ENCODE measurements at regions not wholly inside any gene's neighbourhood (a gene's known extent, or its start where the extent isn't known, plus 50 kb on each side); places are given as distances from the start of the nearest gene placed in this dataset.
A peak's percentile ranks its signal among the peaks of the same experiment; 100 is the strongest.

DNA sequence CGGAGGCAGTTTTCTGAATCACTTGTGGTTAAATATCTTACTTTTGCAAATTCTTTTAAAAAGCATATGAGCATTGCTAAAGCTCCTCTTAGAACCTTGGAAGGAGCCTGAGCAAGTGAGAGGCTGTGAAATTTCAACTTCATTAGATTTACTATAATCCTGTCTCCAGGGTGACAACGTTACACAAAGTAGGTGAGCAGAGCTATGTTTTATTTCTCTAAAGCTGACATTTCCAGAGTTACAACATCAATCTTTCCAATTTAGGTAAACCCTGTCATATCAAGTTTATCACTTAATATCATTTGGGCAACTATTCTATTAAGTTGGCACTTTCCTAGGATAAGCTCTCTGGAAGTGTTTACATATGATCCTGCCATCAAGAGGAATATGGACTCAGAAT, 544.9 kb upstream of the CBLB start:
- Histone ChIP-seq H2AFZ (ENCODE audit: low read length) (no peak overlapping the region), H3K79me2 (ENCODE audit: insufficient read depth, low read length) (no peaks in the 10 kb centered on the region), H3K4me1 (ENCODE audit: insufficient read depth, low read length, poor library complexity, severe bottlenecking) (no peaks in the 10 kb centered on the region), H3K9me3 (ENCODE audit: insufficient read depth, low read depth, low read length) (no peaks in the 10 kb centered on the region), H3K4me3 (ENCODE audit: low read length, poor library complexity, severe bottlenecking) (no peak overlapping the region), H3K4me2 (ENCODE audit: low read depth, low read length, poor library complexity, severe bottlenecking) (no peak overlapping the region), H3K36me3 (ENCODE audit: insufficient read depth, low read length) (no peaks in the 10 kb centered on the region), H4K20me1 (ENCODE audit: insufficient read depth, low read length, poor library complexity, severe bottlenecking) (no peaks in the 10 kb centered on the region), H3K27me3 (ENCODE audit: insufficient read depth, low read length, poor library complexity, severe bottlenecking) (no peaks in the 10 kb centered on the region), H3F3A (ENCODE audit: low read depth) (no peaks in the 10 kb centered on the region), H3K9me2 (replicated peaks; ENCODE audit: low read depth, low read length) (no peaks in the 10 kb centered on the region), H3K9ac (ENCODE audit: low read depth, low read length, poor library complexity, severe bottlenecking) (no peak overlapping the region)
- TF ChIP-seq EZH2phosphoT487 (IDR thresholded peaks at IDR 0.05; ENCODE audit: borderline replicate concordance) = no peak
- TF ChIP-seq, protein P1, sequence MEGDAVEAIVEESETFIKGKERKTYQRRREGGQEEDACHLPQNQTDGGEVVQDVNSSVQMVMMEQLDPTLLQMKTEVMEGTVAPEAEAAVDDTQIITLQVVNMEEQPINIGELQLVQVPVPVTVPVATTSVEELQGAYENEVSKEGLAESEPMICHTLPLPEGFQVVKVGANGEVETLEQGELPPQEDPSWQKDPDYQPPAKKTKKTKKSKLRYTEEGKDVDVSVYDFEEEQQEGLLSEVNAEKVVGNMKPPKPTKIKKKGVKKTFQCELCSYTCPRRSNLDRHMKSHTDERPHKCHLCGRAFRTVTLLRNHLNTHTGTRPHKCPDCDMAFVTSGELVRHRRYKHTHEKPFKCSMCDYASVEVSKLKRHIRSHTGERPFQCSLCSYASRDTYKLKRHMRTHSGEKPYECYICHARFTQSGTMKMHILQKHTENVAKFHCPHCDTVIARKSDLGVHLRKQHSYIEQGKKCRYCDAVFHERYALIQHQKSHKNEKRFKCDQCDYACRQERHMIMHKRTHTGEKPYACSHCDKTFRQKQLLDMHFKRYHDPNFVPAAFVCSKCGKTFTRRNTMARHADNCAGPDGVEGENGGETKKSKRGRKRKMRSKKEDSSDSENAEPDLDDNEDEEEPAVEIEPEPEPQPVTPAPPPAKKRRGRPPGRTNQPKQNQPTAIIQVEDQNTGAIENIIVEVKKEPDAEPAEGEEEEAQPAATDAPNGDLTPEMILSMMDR (conservative IDR thresholded peaks at IDR 0.05; ENCODE audit: low read length) = no peak

DNA sequence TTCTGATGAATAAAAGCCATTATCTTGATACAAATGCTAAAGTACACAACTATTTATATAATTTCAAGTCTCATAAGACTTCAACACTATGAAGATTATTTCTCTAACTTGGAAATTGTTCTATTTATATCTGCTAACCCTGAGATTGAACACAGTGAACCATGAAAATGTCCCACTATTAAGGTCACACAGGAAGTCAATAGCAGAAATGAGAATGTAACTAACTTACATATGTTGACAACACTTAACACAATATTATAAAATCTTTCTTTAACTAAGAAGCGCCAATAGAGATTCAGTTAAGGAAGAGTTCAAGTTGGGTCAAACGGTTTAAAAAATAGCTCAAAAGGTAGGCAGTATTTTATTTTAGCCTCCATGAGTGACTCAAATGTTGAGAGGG, 551.8 kb upstream of the CBLB start:
- Histone ChIP-seq H3F3A (ENCODE audit: low read depth) (no peaks in the 10 kb centered on the region), H3K9me3 (ENCODE audit: insufficient read depth, low read depth, low read length) (no peaks in the 10 kb centered on the region), H3K4me1 (ENCODE audit: insufficient read depth, low read length, poor library complexity, severe bottlenecking) (no peaks in the 10 kb centered on the region), H2AFZ (ENCODE audit: low read length) (no peak overlapping the region), H3K9ac (ENCODE audit: low read depth, low read length, poor library complexity, severe bottlenecking) (no peak overlapping the region), H3K27me3 (ENCODE audit: insufficient read depth, low read length, poor library complexity, severe bottlenecking) (no peaks in the 10 kb centered on the region), H3K36me3 (ENCODE audit: insufficient read depth, low read length) (no peaks in the 10 kb centered on the region), H3K4me2 (ENCODE audit: low read depth, low read length, poor library complexity, severe bottlenecking) (no peak overlapping the region), H4K20me1 (ENCODE audit: insufficient read depth, low read length, poor library complexity, severe bottlenecking) (no peaks in the 10 kb centered on the region), H3K9me2 (replicated peaks; ENCODE audit: low read depth, low read length) (no peaks in the 10 kb centered on the region), H3K79me2 (ENCODE audit: insufficient read depth, low read length) (no peaks in the 10 kb centered on the region), H3K4me3 (ENCODE audit: low read length, poor library complexity, severe bottlenecking) (no peak overlapping the region)
- TF ChIP-seq, protein P1 (conservative IDR thresholded peaks at IDR 0.05; ENCODE audit: low read length) = no peak
- no peak for TF ChIP-seq EZH2phosphoT487 (IDR thresholded peaks at IDR 0.05; ENCODE audit: borderline replicate concordance)

DNA sequence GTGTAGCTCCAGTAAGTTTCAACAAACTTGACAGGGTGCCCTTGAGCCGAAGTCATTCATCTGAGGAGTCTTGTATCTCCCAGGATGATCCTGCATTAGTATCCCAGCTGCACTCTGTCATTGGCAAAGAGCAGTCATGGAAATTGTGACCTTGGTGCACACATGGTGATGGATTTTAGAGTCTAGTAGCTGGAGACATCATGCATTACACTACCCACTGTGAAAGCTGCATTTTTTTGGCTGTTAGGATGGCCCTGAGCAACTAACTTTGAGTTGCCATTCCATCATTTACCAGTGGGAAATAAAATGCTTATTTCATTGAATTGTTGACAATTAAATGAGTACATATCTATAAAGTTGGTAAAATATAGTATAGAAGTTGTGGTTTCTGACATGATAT, 552.6 kb upstream of the CBLB start:
- Histone ChIP-seq H3K4me3 (ENCODE audit: low read length, poor library complexity, severe bottlenecking) (no peak overlapping the region), H3K4me2 (ENCODE audit: low read depth, low read length, poor library complexity, severe bottlenecking) (no peak overlapping the region), H3K9ac (ENCODE audit: low read depth, low read length, poor library complexity, severe bottlenecking) (no peak overlapping the region), H3F3A (ENCODE audit: low read depth) (no peaks in the 10 kb centered on the region), H3K4me1 (ENCODE audit: insufficient read depth, low read length, poor library complexity, severe bottlenecking) (no peaks in the 10 kb centered on the region), H2AFZ (ENCODE audit: low read length) (peak overlapping the region; percentile 29; the same call in 1 of the 2 replicates), H3K9me3 (ENCODE audit: insufficient read depth, low read depth, low read length) (no peaks in the 10 kb centered on the region), H4K20me1 (ENCODE audit: insufficient read depth, low read length, poor library complexity, severe bottlenecking) (no peaks in the 10 kb centered on the region), H3K27me3 (ENCODE audit: insufficient read depth, low read length, poor library complexity, severe bottlenecking) (no peaks in the 10 kb centered on the region), H3K36me3 (ENCODE audit: insufficient read depth, low read length) (no peaks in the 10 kb centered on the region), H3K9me2 (replicated peaks; ENCODE audit: low read depth, low read length) (no peaks in the 10 kb centered on the region), H3K79me2 (ENCODE audit: insufficient read depth, low read length) (no peaks in the 10 kb centered on the region)
- no peak for TF ChIP-seq EZH2phosphoT487 (IDR thresholded peaks at IDR 0.05; ENCODE audit: borderline replicate concordance)
- TF ChIP-seq, protein P1 (conservative IDR thresholded peaks at IDR 0.05; ENCODE audit: low read length) = no peak
